Fibroblast of gingiva (primary cell): ENCODE measurements at regions not wholly inside any gene's neighbourhood (a gene's known extent, or its start where the extent isn't known, plus 50 kb on each side); places are given as distances from the start of the nearest gene placed in this dataset.

Experiments used
- DNase-seq: peaks from one replicate; pipeline ENCODE4 v3.0.0-alpha.2; 2011; ENCODE audit warnings: low read depth

DNA sequence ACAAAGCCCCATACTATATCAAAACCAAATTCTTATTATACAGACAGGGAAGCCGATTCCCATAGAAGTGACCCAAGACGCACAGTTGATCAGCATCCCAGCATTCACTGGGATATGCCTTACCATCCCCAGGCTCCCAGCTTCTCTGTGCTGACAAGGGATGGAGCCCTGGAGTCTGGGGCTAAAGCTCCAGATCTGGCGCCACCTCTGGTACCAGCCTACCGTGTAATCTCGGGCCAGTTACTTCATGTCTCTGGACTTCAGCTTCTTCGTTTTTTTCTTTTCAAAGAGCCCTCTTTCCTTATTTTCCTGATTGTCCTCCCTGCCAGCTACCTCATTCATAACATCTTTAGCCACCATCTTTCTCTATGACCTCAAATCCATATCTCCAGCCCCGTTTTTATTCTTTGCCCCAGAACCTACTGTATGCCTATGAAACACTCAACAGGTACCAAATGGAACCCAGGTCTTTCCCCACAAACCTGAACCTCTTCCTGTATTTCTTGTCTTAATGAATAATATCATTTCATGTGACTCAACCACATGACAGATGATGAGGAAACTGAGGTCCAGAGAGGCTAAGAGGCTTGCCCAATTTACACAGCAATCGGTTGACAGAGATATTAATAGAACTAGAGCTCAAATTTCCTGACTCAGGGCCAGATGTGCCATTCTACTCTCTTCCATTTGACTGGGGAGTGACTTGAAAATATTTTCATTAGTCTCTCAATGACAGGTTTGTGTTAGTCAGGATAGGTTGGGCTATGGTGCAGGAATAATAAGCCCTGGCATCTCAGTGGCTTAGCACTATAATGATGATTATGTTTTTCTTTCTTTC, 85.4 kb upstream of the TLE3 start:
- no peak for DNase-seq

DNA sequence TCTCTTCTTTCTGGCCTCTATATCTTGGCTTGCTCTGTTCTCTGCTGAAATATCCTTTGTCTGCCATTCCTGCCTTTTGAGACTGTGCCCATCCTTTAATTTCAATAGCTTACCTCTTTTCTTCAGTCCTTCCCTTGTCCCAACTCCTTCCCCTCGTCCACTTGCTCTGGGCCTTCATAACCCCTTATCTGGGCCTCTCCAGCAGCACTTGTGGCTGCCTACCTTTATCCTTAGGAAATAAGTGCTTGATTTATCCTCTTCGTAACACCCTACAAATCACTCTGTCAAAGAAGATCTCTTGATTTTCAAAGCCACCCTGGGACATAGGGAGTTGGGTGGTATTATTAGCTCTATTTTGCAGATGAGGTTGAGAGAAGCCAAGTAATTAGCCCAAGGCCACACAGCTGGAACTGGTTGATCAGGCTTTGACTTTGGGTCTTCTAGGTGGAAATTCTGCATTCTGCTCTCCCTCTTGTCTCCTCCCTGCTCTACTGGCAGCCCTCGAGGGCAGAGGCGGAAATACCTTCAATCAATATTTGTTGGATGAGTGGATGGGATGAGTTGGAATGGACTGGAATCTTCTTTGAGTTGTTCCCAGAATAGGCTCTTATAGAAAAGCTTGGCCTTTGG, 84.0 kb upstream of the TLE3 start:
- DNase-seq = no peak

DNA sequence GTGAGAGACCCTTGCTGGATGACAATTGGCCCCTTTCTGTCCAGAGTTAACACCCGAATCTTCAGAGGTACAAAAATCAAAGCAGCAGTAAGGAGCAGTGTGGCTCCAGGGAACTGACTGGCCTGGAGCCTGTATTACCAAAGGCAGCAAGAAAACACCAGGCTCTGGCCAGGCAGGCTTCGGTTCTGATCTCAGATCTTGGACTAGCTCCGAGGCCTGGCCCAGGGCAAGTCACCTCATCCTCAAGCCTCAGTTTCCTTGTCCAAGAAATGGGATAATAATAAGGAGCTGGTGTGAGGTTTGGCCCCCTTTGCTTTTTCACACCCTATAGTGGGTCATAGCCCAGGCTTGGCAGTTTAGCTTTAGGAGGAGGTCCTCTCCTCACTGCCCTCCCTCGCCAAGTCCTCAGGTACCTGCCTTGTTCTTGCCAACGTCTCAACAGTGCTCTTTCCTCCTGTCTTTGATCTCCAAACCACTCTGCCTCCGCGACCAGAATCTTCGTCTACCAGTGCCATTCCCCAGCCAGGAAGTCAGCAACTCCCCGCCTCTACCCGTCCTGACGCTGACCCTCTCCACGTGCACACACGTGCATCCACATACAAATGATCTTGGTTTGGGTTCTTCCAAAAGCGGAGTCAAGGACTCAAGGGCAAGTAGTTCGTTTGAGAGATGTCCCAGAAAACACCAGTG, 82.6 kb upstream of the TLE3 start:
- DNase-seq = no peak

DNA sequence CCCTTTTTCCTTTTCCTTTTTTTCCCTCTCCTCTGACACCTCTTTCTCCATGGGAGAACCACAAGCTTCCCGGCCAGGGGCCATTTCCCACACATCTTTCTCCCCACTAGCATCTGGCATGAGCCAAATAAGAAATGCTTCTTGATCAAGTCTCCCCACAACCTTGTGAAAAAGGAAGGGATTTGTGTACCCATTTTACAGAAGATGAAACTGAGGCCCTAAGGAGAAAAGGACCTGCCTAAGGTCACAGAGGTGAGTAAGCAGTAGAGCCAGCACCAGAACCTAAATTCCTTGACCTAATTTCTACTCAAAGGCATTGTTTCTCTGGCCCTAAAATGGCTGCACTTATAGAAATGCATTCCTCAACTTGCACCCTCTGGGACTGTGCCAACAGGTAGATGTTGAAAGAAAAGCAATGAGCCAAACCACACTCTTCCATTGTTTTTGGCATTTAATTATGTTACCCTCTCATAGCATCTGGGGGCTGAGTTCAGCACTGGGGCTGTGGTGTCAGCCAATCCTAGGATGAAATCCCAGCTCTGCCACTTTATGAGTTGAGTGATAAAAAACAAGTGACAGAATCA, 81.7 kb upstream of the TLE3 start:
- no peak for DNase-seq

DNA sequence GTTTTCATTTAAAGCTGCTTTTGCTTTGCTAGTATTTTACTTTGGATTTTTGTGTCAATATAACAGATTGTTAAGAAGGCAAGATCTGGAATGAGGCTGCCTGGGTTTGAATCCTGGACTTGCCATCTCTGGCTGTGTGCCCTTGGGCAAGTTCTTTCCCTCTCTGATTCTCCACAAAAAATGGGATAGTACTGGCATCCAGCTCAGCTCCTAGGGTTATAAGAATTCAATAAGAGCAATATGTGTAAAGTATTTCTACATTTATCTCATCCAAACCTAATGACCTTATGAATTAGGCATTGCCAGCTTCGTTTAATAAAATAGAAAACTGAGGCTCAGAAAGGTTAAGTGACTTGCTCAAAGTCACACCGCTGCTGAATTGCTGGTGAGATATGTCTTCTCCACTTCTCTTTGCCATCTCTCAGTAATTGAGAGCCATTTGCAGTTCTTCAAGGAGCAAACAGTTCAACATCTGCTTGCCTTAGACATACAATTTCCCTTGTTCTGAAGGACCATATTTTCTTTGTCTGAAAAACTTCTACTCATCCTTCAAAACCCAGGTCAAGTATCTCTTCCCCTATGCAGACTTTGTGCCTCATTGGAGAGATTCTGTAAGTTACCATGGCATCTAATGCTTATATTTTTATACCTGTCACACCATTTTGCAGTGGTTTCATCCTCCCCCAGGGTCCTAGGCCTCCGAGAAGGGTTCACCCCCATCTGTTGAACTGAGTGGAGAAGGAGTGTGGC, 80.8 kb upstream of the TLE3 start:
- DNase-seq = no peak

DNA sequence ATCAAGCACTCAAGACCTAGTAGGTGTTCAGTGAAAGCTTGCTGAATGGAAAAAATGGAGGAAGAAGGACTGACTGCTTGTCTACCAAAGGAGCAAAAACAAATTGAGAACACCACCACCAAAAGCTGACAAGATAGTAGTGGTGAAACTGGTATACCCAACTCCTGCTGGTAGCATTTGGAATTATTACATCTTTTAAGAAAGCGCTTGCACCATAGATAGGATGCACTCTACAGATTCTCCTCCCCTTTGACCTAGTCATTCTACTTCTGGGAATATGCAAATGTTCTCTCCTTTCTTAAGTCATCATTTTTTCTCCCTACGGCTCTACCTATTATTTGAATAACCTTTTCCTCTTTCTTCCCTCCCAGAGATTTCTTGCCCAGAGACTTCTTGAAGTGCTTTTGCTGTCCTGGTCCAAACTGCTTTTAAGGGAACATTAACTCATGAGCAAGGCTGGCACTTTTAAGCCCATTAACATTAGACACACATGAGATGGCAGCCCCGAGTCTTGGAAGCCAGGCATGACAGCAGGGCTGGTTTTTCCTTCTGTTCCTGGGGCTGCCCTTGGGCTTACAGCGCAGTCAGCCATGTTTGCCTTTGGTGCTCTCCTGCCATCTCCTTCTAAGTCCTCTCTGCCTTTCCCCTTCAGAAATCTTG, 75.0 kb upstream of the TLE3 start:
- DNase-seq = no peak

DNA sequence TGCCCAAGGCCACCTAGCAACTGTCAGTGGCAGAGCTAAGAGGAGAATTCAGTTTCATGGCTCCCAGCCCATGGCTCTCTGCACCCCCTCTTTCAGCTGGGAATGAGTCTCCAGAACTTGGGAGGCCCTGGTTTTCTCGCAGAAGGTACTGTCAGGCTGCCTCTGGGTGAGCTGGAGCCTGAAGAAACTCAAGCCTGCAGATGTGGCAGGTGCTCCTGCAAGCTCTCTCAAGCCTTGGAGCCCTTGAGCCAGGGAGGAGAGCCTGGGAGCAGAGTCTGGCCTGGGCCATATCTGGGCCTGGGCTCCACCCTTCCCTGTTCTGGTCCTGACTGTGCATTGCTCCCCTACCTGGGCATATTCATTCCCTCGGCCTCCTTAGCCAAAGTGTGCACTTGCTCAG, 74.4 kb upstream of the TLE3 start:
- DNase-seq = no peak

DNA sequence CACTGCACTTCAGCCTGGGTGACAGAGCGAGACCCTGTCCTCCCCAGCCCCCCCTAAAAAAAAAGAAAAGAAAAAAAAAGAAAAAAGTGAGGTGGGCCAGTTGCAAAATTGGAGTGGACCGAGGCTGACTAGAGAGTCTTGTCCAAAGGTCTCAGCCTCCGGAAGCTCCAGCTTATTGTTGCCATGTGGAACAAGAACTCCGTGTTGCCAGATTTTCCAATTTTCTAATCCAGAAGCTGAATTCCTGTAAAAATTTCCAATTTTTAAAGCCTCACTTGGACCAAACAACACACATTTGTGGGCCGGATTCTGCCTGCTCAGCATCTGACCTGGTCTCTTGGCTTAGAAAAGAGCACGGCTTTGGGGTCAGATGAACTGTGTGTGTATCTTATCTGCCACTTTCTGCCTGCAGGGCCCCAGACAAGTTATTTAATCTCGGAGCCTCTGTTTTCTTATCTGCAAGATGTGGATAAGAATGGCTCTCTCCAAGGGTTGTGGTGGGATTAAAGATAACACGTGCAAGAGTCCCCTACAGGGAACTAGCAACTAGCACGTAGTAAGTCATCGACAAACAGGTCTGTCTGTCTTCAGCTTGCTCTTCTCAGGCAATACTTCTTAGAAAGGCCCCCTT, 73.7 kb upstream of the TLE3 start:
- DNase-seq = no peak

DNA sequence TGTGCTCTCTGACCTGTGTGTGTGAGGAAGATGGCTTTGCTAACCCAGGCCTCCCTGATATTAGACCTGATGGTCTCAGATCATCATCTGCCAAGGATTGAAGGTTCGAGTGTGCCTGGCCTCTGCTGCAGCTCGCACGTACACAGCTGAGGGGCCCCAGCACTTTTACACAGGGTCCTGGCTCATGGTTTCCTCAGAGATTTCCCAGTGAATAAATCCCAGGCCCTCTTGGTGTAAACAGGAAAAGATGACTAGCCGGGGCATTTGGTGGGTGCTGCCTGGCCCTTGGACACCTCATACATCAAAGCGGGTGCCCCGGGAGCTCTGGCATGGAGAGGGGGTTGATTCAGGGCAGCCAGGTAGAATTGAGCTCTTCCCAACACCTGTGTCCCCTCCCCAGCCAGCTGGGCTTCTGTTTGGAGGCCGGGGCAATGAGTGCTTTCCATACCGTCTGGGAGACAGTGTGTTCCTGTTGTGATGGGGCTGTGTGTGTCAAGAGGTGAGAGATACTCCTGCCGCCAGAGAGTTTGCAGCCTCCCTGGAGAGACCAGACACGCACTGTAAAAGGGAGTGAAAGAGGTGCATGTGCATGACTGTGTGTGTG, 72.5 kb upstream of the TLE3 start:
- DNase-seq = no peak

DNA sequence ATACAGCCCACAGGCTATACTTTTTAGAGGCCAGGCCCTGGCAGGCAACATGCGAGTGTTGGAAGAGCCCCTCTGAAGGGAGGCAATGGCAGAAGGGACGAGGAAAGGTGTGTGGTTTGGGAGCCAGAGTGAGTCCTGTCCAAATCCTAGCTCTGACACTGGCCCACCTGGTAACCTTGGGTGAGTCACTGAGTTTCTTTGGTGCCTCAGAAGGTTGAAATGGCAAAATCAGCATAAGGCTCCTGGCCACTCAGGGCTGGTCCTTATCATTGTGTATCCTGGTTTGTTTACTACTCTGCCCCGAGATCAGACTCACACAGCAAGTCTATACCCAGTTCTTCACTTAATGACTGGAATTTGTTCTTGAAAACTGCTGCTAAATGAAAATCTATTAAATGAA, 71.4 kb upstream of the TLE3 start:
- no peak for DNase-seq

DNA sequence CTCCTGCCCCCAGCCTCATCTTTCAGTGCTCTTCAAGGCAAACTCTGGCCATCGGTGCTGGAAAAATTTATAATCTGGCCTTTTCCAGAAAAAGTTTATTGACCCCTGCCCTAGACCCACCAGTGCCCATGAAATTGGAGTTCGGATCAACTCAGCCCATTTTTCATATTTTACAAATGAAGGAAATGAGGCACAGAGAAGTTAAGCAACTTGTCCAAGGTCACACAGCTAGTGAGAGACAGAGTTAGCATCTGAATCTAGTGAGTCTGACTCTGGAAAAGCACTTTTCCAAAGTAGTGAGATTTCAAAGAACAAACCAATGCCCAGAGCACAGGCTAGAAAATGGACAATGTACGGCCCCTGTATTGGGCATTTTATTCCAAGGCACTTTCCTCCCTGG, 69.4 kb upstream of the TLE3 start:
- no peak for DNase-seq

DNA sequence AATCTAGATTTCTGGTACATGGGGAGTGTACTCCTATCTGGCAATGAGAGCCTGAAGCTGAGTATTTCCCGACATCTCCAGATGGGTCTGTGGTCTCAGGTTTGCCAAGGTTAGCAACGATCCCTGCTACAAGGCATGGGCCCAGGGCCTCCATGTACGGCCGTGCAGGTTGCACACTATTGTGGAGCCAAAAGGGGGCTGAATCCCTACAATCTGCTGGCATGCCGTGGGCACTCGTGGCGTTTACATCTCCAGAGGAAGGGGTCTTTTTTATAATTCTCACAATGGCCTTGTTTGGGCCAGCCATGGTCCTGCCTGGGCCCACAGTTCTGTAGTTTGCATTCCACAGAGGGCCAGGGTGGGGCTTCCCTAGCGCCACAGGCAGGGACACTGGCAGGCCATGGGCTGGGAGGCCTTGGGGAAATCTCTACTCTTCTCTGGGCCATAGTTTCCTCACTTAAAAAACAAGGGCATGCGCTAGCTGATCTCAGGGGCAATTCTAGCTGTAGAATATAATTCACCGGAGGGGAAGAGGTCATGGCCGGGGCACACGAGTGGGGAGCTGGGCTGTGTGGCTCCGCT, 68.9 kb upstream of the TLE3 start:
- no peak for DNase-seq

DNA sequence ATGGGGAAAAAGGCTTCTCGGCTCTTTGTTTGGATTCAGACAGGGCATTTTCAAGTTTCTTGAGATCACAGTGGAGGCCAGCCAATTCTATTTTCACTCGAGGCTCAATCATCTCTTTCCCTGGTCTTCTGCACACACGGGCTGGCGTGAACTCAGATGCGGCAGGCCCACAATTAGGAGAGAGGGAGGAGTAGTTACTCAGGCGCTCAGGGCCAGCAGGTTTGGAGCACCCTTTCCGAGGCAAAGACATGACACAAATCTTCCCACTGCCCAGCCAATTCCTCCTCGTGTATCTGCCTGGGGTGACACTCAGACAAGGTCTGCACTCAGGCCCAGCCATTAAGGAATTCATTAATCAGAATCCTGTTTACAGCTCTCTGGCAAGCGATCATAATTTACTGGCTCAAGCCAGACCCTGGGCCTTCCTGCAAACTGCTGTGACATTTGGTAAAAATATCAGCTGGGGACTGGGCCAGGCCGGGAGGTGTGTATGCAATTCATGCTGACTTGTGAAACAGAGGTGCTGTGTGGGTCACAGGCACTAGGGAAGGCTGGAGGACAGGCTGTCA, 68.1 kb upstream of the TLE3 start:
- DNase-seq = no peak

DNA sequence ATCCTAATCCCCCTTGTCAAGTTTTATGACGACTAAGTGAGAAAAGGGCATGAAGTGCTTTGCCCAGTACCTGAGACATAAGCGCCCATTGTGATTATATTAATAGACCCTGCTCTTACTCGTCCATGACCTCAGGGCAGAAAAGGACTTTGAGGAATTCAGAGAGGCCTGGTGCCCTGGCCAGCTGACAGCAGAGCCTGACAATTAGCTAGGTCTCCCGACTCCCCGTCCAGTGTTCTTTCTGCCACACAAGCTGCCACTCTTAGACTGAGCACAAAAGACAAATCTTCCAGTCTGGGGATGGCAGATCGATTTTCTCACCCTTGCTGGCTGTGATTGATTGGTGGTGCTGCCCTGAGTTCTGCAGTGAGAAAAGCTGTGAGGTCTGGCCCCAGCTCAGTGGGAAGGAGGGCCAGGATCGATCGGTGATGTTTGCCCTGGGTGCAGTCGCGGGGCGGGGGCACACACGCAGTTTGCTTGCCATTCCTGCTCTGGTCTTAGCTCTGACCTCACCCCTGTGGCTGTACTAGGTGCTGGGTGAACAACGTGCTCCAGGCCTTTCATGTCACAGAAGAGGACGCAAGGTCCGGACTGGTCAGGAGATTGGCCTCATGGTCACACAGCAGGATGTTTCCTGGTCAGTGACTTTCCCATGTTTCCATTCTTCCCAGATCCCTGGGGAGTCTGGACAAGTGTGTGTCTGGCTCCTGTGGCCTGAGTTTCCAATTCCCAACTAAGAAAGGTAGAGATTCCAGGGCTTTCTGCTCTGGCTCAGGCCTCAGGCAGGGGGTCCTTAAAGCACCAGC, 67.4 kb upstream of the TLE3 start:
- no peak for DNase-seq

DNA sequence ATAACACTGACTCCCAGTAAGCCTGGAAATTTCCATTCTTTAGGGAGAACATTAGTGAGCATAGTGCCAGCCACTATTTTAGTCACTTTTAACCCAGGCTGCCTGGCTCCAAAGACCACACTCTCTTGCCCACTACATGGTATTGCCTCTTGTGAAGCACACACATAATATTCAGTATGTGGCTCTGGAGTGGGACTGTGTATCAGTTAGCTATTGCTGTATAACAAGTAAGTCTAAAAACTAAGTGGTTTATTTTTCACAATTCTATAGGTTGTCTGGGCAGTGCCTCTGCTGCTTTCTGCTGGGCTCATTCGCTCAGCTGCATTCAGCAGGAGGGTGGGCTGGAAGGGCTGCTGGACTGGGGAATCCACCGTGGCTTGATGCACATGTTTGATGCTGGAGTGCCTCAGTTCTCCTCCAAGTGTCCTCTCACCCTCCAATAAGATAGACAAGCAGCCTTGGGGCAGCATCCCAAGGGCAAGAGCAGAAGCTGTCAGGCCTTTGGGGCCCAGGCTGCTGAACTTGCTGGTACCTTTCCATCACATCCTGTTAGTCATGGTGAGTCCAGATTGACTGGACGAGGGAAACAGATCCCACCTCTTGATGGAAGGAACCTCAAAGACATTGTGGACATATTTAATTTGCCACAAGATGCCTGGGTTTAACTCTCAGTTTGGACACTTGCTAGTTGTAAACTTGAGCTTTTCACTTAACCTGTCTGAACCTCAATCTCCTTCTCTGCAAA, 66.6 kb upstream of the TLE3 start:
- no peak for DNase-seq

DNA sequence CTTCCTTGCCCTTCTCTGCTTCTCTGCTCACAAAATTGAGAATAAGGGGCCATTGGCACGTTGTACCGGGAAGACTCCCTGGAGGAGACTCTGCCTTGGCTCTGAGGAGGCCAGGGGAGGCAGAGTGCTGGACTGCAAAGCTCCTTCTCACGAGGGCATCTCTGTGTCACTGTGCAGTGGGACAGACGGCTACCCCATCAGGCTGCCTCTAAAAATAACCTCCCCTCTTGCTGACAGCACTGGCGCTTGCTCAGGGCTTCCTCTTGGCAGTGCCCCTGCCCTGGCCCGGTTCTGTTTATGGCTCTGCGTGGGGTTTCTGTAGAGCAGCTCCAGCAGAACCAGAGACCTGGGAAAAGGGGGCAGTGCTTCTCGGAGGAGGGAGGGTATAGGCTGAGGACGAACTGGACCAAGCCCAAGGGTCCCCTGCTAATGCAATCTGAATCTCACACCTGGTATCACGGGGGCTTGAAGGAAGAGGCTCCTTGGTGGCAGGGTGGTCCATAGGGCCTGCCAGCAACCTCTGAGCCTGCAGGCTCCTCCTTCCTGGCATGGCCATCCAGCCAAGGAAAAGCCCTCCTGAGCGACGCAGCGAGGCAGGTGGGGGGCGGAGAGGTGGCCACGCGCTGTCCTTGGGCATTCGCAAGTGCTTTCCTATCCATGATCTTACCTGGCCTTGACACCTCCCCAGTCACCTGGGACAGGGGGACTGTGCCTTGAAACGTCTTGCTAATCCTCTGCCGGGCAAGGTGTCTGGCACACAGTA, 63.3 kb upstream of the TLE3 start:
- DNase-seq = no peak

DNA sequence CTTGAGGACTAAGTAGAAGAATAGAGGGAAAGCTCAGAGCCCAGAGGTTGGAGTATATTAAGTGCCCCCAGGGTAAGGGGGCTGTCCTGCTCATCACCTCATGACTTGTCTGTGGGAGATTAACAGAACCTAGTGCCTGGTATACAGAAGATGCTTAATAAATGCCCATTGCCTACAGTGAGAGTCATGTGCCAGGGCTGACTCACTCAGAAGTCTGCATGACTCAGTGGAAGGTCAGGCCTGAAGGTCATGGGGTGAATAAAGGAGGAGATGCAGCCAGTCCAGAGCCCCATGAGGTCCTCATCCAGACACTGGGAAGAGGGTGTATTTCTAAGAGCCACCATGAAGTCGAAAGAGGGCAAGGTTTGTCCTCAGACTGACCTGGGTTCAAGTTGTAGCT, 62.5 kb upstream of the TLE3 start:
- no peak for DNase-seq

DNA sequence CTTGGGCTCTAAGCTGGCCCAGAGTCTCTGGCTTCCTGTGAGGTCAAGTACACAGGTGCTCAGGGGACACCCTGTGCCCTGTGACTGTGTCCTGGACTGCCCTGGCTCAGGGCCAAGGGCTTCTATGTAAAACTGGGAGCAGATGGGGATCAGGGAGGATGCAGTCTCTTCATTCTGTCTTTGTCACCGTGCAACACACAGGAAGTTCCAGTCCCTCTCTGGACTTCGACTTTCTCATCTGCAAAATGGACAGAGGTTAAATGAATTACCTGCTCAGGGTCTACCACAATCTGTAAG, 61.9 kb upstream of the TLE3 start:
- DNase-seq = no peak
